ENCODE measurements at regions not wholly inside any gene's neighbourhood (a gene's known extent, or its start where the extent isn't known, plus 50 kb on each side); places are given as distances from the start of the nearest gene placed in this dataset.
"Not testable (repeated sequence)": the region's sequence is repeated elsewhere in the genome, so short reads cannot be mapped to it uniquely, and the experiment has no call there.

- no peak overlapping the region for H3K4me3 ChIP-seq (ENCODE audit: low read depth, low read length)
- TF ChIP-seq CTCF (IDR thresholded peaks at IDR 0.05; ENCODE audit: borderline replicate concordance, insufficient read depth, low read depth, low read length), result no peak
Observed at GRCh38 chr1:195186544-195186943, 1421.7 kb downstream of the KCNT2 start.

- no peak overlapping the region for H3K4me3 ChIP-seq (ENCODE audit: low read depth, low read length)
- no peak for TF ChIP-seq CTCF (IDR thresholded peaks at IDR 0.05; ENCODE audit: borderline replicate concordance, insufficient read depth, low read depth, low read length)
Observed at GRCh38 chr1:195185736-195186135, 1422.5 kb downstream of the KCNT2 start.

- H3K4me3 ChIP-seq (ENCODE audit: low read depth, low read length), result no peak overlapping the region
- no peak for TF ChIP-seq CTCF (IDR thresholded peaks at IDR 0.05; ENCODE audit: borderline replicate concordance, insufficient read depth, low read depth, low read length)
Observed at GRCh38 chr1:195185321-195185720, 1422.9 kb downstream of the KCNT2 start.

- TF ChIP-seq CTCF (IDR thresholded peaks at IDR 0.05; ENCODE audit: borderline replicate concordance, insufficient read depth, low read depth, low read length), result no peak
- H3K4me3 ChIP-seq (ENCODE audit: low read depth, low read length), result no peak overlapping the region
Observed at GRCh38 chr1:195173753-195174152, 1434.5 kb downstream of the KCNT2 start.

GRCh38 chr1:195159795-195160194, 1448.4 kb downstream of the KCNT2 start:
- H3K4me3 ChIP-seq (ENCODE audit: low read depth, low read length), result not testable (repeated sequence)

GRCh38 chr1:195158091-195158490, 1450.1 kb downstream of the KCNT2 start:
- no peak overlapping the region for H3K4me3 ChIP-seq (ENCODE audit: low read depth, low read length)
- TF ChIP-seq CTCF (IDR thresholded peaks at IDR 0.05; ENCODE audit: borderline replicate concordance, insufficient read depth, low read depth, low read length), result no peak

- H3K4me3 ChIP-seq (ENCODE audit: low read depth, low read length), result no peak overlapping the region
- no peak for TF ChIP-seq CTCF (IDR thresholded peaks at IDR 0.05; ENCODE audit: borderline replicate concordance, insufficient read depth, low read depth, low read length)
Observed at GRCh38 chr1:195153107-195153506, 1455.1 kb downstream of the KCNT2 start.

- TF ChIP-seq CTCF (IDR thresholded peaks at IDR 0.05; ENCODE audit: borderline replicate concordance, insufficient read depth, low read depth, low read length), result no peak
- H3K4me3 ChIP-seq (ENCODE audit: low read depth, low read length), result no peak overlapping the region
Observed at GRCh38 chr1:195150768-195151167, 1457.5 kb downstream of the KCNT2 start.

All from GM12875 (cell line).